ENCODE measurements at regions not wholly inside any gene's neighbourhood (a gene's known extent, or its start where the extent isn't known, plus 50 kb on each side); places are given as distances from the start of the nearest gene placed in this dataset.

DNA sequence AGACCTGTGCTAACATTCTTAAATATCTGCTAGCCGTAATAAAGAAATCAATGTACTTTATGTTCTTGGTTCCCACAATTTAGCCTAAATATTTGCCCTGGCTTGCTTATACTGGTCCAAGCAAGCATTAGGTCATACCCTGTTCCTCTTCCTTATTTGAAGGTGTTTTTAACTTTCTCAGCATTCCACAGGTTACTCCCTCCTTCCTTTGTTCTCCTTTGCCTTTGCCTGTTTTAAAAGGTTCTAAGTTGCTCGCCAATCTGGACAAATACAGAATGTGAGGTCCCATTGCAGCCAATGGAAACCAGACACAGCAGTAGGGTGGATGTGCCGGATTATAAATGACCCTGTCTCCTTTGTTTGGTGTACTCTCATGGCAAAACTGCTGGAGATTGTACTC lies 436.8 kb upstream of the PCDH7 start:
- no peak for DNase-seq
- H3K36me3 ChIP-seq = no peaks in the 10 kb centered on the region
- H3K4me3 ChIP-seq (ENCODE audit: low read depth, low read length) = no peak overlapping the region
- TF ChIP-seq, protein P1, sequence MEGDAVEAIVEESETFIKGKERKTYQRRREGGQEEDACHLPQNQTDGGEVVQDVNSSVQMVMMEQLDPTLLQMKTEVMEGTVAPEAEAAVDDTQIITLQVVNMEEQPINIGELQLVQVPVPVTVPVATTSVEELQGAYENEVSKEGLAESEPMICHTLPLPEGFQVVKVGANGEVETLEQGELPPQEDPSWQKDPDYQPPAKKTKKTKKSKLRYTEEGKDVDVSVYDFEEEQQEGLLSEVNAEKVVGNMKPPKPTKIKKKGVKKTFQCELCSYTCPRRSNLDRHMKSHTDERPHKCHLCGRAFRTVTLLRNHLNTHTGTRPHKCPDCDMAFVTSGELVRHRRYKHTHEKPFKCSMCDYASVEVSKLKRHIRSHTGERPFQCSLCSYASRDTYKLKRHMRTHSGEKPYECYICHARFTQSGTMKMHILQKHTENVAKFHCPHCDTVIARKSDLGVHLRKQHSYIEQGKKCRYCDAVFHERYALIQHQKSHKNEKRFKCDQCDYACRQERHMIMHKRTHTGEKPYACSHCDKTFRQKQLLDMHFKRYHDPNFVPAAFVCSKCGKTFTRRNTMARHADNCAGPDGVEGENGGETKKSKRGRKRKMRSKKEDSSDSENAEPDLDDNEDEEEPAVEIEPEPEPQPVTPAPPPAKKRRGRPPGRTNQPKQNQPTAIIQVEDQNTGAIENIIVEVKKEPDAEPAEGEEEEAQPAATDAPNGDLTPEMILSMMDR (IDR thresholded peaks at IDR 0.05; ENCODE audit: low read depth, low read length) = no peak
- no peaks in the 10 kb centered on the region for H3K27me3 ChIP-seq (ENCODE audit: insufficient read depth, low read depth, severe bottlenecking)
- H3K27ac ChIP-seq = no peak overlapping the region
- H3K9me3 ChIP-seq (ENCODE audit: severe bottlenecking) = no peaks in the 10 kb centered on the region

DNA sequence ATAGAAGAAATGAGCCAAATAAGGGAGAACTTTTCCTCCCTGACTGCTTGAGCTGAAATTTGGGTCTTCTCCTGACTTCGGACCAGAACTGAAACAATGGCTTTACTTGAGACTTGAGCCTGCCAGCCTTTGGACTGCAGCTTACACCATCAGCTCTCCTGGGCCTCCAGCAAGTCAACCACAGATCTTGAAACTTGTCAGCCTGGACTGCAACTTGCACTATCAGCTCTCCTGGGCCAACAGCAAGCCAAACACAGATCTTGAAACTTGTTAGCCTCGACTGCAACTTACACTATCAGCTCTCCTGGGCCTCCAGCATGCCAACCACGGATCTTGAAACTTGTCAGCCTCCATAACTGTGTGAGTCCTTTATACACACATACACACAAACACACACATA lies 425.9 kb upstream of the PCDH7 start:
- Histone ChIP-seq H3K9me3 (ENCODE audit: severe bottlenecking) (no peaks in the 10 kb centered on the region), H3K27me3 (ENCODE audit: insufficient read depth, low read depth, severe bottlenecking) (no peaks in the 10 kb centered on the region), H3K36me3 (no peaks in the 10 kb centered on the region), H3K4me3 (ENCODE audit: low read depth, low read length) (no peak overlapping the region), H3K27ac (no peak overlapping the region)
- DNase-seq = no peak
- TF ChIP-seq, protein P1 (IDR thresholded peaks at IDR 0.05; ENCODE audit: low read depth, low read length) = no peak

- no peak for DNase-seq
- H3K4me3 ChIP-seq (ENCODE audit: low read depth, low read length) = no peak overlapping the region
- H3K27me3 ChIP-seq (ENCODE audit: insufficient read depth, low read depth, severe bottlenecking) = no peaks in the 10 kb centered on the region
- TF ChIP-seq, protein P1 (IDR thresholded peaks at IDR 0.05; ENCODE audit: low read depth, low read length) = no peak
- no peak overlapping the region for H3K27ac ChIP-seq
- no peaks in the 10 kb centered on the region for H3K36me3 ChIP-seq
- H3K9me3 ChIP-seq (ENCODE audit: severe bottlenecking) = no peaks in the 10 kb centered on the region
Measured at GRCh38 chr4:30295652-30296051, 424.5 kb upstream of the PCDH7 start.

GRCh38 chr4:30314001-30314400 lies 406.2 kb upstream of the PCDH7 start:
- no peaks in the 10 kb centered on the region for H3K9me3 ChIP-seq (ENCODE audit: severe bottlenecking)
- H3K36me3 ChIP-seq = no peaks in the 10 kb centered on the region
- DNase-seq = no peak
- no peak overlapping the region for H3K27ac ChIP-seq
- no peaks in the 10 kb centered on the region for H3K27me3 ChIP-seq (ENCODE audit: insufficient read depth, low read depth, severe bottlenecking)
- TF ChIP-seq, protein P1 (IDR thresholded peaks at IDR 0.05; ENCODE audit: low read depth, low read length) = no peak
- no peak overlapping the region for H3K4me3 ChIP-seq (ENCODE audit: low read depth, low read length)

- Histone ChIP-seq H3K4me3 (ENCODE audit: low read depth, low read length) (no peak overlapping the region), H3K9me3 (ENCODE audit: severe bottlenecking) (no peaks in the 10 kb centered on the region), H3K36me3 (no peaks in the 10 kb centered on the region), H3K27ac (no peak overlapping the region), H3K27me3 (ENCODE audit: insufficient read depth, low read depth, severe bottlenecking) (no peaks in the 10 kb centered on the region)
- TF ChIP-seq, protein P1 (IDR thresholded peaks at IDR 0.05; ENCODE audit: low read depth, low read length) = no peak
- no peak for DNase-seq
Measured at GRCh38 chr4:30330894-30331652, 389.1 kb upstream of the PCDH7 start.

- no peak for DNase-seq
- TF ChIP-seq, protein P1 (IDR thresholded peaks at IDR 0.05; ENCODE audit: low read depth, low read length) = no peak
- Histone ChIP-seq H3K4me3 (ENCODE audit: low read depth, low read length) (no peak overlapping the region), H3K27me3 (ENCODE audit: insufficient read depth, low read depth, severe bottlenecking) (no peaks in the 10 kb centered on the region), H3K27ac (no peak overlapping the region), H3K36me3 (no peaks in the 10 kb centered on the region), H3K9me3 (ENCODE audit: severe bottlenecking) (no peaks in the 10 kb centered on the region)
Measured at GRCh38 chr4:30341731-30342130, 378.4 kb upstream of the PCDH7 start.

All from WERI-Rb-1 (cell line).